GM21360 (cell line): ENCODE measurements at regions not wholly inside any gene's neighbourhood (a gene's known extent, or its start where the extent isn't known, plus 50 kb on each side); places are given as distances from the start of the nearest gene placed in this dataset.
A peak's percentile ranks its signal among the peaks of the same experiment; 100 is the strongest.

ENCODE experiments used
- ATAC-seq: cut with Tn5 transposase; IDR thresholded peaks from one replicate; pipeline ENCODE4 v1.9.1; 2021; ENCODE audit warnings: mild to moderate bottlenecking, moderate library complexity; ENCODE audit not compliant: unreplicated experiment

DNA sequence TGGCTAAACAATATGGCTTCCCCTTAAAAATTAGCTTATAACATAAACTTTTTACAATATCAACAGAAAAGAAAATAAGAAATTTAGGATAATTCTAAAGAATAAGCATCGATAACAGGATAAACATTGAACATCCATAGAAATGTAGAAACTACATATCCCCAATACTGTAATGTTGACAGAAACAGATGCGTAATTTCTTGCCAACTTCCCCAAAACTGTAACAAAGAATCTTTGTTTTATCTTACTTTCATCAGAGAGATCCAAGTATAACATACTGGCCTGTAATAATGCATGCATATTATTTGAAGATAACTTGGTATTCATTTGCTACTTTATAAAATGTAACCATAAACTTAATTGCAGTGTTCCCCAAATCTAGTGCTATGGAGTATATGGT is 339.9 kb downstream of the ARL4A start:
- no peak for ATAC-seq

DNA sequence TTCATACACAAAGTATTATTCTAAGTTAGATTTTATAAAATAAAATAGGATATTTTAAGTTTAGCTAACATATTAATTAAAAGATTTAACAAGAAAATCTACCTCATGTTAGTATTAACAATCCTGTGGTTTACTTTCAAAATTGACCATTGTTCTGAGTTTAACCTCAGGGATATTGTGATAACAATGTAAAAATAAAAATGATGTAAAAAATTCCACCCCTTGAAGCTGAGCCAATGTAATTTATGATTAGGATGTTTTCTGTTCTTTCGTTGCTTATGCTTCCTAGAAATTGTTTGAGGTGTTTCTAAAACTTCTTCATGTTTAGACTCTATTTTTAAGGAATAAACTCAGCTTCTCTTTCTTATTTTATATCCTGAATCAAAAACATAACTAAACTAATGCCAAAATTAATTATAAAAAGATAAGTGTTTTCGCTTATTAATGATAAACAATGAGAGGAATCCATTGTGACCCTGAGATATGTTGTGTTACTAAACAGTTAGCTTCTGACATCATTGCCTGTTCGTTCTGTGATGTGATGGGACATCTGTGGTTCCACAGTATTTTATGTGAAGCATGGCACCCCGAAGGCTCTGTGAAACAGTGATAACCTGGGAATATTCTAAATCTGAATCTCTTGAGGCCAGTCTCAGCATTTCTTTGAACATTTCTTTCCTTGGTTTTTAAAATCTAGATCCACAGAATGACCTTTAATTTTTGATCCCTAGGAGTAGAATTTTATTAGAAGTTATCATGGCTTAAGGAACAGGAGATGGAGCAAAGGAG is 340.8 kb downstream of the ARL4A start:
- no peak for ATAC-seq

DNA sequence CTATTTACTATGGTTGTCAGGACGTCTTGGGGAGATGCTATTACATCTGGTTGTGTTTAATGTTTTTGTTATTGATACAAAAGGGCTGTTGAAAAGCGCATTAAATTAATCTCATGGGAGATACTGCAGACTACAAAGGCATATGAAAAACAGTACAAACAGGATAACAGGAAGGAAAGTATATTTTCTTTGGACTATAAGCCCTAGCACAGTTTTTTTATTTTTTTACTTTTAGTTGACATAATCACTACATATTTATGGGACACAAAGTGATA is 341.3 kb downstream of the ARL4A start:
- ATAC-seq = no peak

DNA sequence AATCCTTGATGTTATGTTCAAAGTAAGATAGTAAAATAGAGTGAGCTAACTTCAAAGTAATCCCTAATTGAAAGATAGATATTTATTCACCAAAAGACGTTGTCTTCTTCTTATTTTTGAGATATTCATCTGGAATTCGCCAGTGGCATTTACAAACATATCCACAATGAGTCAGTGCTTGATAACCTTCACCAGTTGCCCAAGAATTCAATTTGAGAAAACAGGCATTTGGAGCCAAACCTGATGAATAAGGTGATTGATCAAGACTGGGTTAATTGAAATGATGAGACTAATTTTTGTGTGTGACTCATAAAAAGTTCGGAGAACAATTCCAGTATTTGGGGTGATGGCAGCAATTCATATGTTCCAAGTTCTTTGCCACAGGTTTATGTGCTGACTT is 344.0 kb downstream of the ARL4A start:
- no peak for ATAC-seq

DNA sequence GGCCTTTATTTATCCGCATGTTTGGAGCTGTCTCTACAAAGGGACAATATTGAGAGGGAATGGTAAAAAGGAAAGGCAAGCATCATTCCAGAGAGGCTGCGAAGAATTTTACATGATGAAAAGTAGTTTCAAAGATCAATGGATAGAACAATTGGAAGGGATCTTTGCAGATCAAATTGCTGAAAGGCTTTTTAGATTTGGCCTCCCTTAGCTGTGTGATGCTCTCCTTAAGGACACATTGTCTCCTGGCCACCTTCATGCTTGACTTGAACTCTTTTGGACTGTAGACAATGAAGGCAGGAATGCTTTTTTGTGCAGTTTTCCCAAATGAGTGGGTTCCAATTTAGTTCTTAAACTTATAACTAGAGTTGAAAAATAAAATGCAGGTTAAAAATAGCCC is 344.7 kb downstream of the ARL4A start:
- no peak for ATAC-seq

DNA sequence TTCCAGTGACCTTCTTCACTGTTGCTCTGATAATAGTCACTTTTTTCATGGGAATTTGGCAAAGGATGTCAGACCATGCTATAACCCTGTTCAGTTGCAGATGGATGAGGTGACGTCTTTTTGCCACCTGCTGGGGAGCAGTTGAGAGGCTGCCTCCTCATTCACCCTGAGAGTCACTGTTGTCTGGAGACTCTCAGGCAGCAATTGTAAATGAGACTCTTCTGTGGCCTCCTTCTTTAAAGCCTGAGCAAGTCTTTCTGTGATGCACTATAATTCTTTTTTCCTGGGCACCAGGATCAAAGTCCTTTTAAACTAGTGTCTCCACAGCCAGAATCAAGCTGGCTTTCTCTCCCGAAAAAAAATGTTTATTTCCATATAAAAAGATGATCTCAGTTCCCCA is 345.1 kb downstream of the ARL4A start:
- ATAC-seq = no peak

DNA sequence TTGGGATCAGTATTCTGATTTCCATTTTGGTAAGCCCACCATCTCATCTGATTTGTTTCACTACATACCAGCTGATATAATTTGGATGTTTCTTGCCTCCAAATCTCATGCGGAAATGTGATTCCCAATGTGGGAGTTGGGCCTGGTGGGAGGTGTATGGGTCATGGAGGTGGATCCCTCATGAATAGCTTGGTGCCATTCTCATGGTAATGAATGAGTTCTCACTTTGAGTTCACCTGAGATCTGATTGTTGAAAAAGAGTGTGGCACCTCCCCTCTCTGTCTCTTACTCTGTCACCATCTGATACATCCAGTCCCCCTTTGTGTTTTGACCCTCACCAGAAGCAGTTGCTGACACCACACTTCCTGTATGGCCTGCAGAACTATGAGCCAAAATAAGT is 347.3 kb downstream of the ARL4A start:
- no peak for ATAC-seq

DNA sequence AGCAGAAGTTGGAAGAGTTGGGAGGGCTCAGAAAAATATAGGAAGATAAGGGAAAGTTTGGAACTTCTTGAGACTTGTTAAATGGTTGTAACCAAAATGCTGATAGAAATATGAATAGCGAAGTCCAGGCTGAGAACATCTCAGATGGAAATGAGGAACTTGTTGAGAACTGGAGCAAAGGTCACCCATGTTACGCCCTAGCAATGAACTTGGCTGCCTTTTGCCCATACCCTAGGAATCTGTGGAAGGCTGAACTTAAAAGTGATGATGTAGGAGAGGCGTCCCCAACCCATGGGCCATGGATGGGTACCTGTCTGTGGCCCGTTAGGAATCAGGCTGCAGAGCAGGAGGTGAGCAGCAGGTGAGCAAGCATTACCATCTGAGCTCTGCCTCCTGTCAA is 347.8 kb downstream of the ARL4A start:
- no peak for ATAC-seq

DNA sequence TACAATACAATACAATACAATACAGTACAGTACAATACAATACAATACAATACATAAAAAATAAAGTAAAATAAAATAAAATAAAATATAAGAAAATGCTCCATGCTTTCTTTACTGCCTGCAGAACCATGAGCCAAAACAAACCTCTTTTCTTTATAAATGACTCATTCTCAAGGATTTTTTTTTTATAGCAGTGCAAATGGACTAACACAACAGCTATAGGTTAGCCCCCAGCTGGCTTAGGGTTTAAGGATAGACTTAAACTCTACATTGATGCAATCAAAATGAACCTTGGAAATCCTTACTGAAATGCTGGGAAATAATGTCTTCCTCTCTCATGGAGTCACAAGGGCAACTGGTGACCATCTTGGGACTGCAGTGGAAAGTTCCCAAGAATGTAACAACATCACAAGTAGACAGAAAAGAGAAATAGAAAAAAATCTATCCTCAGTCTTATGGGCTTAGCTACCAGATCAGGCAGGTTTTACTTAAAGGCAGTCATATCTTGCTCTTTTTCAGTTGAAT is 348.9 kb downstream of the ARL4A start:
- no peak for ATAC-seq

DNA sequence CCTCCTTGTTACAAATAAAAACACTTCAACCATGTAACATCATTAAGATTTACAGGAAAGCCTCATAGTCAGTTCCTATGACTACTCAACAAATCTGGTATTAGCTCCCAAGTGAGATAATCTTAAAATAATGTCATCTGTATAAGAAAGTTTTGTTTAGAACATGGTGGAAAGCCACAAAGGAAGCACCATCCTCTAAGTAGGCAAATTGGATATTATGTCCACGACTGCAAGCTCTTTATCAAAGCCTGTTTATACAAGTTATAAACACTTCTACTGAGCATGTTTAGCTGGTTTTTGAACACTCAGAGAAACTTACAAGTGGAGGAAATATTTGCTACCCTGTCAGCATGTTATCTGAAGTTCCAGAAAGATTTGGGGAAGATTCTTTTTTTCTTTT is 349.8 kb downstream of the ARL4A start:
- no peak for ATAC-seq

DNA sequence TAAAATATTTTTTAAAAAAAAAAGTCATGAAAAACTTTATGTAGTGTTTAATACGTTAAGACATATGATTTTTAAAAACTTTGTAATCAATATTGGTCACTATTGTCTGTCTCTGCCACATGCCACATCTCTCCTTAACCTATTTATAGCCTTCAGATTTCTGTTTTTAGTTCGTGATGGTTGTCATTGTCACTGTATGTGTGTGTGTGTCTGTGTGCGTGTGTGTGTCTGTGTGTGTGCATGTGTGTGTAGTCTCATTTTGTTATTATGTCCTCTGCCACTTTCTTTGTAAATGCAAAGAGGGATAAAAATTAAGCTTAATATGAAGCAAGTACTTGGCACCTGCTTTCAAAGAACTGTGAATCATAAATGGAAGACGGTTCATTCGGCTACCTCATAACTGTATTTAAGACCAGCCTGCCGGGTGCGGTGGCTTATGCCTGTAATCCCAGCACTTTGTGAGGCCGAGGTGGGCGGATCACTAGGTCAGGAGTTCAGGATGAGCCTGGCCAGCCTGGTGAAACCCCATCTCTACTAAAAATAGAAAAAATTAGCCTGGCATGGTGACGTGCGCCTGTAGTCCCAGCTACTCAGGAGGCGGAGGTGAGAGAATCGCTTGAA is 354.0 kb downstream of the ARL4A start:
- ATAC-seq = no peak

DNA sequence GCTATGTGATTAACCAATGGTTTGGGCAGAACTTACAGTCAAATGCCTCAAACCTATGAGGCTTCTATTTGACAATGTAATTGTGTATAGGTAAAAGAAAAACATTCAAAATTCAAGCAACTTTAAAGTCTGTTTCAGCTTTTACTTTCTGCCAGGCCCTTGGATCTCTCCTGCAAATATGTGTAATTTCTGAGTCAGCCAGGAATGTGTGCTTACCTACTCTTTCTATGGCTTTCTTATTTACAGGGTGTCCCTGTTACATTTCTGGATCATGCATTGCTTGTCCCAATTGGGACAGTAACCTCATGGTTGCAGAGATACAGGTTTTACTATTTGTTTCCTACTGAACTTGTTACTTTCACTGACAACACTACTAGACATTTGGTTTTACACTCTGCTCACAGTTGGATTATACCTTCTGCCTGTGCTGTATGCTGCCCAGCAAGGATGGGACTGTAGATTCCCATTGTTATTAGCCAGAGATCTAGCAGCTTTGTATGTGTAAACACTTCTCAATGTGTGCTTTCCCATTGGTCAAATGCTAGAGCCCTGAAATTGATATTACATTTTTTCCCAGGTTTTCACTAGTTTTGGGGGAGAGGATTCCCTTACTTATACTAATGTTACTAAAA is 355.3 kb downstream of the ARL4A start:
- no peak for ATAC-seq

DNA sequence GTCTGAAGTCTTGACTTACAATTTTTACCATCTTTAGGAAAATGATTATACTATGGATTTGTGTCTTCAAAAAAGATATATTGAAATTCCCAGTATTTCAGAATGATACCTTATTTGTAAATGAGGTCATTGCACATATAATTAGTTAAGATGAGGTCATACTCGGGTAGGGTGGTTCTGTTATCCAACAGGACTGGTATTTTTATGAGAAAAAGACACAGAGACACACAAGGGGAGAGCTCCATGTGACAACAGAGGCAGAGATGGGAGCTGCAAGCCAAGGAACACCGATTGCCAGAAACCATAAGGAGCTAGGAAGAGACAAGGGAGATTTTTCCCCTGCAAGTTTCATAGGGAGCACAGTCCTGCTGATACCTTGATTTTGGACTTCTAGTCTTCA is 356.9 kb downstream of the ARL4A start:
- ATAC-seq = no peak

DNA sequence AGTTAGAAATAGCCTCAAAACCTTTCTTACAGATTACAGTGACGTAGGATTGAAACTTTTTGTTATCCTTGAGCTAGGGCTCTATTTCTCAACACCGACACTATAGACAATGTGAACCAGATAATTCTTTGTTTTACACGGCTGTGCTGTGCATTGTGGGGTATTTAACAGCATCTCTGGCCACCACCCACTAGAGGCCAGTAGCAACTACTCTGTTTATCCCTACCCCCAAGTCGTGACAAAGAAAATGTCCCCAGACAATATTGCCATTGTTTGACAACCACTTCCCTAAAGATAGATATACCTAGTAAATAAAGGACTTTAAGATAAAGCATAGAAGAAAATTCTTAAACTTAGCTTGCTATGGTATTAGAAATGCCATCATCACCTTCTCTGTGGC is 359.6 kb downstream of the ARL4A start:
- peak; percentile 49 for ATAC-seq

DNA sequence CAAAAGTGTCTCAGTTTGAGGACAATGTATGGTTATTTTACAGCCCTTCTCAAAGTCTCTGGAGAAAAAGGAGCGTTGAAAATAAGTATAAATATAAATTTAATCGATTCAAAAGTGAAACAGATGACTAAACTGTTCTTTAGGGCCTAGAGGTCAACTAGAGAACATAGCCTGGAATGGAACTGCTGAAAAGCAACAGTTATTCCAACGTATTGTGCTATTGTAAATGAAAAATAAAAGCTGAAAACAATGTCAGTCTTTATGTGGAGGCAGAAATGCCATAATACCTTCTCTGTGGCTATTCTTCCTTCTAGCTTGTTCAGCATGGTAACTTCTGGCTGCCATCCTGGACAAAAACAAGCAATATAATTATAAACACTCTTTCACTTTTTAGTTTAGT is 362.5 kb downstream of the ARL4A start:
- no peak for ATAC-seq

DNA sequence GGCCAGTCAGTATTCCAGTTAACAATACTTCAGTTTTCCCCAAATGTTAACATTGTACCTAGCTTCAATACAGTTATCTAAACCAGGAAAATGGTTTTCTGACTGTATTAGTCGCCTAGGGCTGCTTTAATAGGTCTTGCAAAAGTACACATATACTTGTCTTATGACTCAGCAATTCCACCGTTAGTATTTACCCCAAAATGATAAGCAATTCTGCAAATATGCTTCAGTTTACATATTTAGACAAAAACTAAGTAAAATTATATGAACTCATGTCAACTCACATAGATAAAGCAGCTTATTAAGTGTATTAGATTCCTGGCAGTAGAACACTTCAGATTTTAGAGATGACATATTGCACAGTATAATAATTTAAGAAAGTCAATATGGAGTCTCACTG is 363.3 kb downstream of the ARL4A start:
- ATAC-seq = no peak

DNA sequence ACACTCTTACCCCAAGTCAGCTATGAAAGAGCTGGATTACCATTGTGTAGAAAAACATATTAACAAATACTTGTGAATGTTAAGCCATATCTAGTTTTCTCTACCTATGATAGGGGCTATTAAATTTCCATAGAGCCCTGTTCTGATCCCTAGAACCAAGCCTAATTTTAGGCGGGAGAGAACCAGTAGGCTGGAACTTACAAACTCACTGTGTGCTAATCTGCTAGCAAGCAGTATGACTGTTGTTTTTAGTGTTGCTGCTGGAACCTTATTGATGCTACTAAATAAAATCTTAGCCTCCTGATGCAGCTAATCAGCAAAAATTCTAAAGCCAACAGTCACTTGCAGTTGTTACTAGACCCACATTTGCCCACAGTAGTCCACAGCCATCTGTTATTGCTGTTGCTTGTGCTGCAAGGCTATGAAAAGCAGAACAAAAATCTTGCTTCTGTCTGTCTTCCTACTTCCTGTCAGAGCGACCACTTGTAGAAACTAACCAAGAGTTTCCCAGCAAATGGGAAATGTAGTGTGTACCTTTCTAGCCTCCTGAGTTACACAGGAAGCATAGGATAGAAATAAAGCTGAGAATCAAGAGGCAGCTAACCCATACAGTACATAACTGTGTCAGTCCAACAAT is 368.4 kb downstream of the ARL4A start:
- ATAC-seq = no peak

DNA sequence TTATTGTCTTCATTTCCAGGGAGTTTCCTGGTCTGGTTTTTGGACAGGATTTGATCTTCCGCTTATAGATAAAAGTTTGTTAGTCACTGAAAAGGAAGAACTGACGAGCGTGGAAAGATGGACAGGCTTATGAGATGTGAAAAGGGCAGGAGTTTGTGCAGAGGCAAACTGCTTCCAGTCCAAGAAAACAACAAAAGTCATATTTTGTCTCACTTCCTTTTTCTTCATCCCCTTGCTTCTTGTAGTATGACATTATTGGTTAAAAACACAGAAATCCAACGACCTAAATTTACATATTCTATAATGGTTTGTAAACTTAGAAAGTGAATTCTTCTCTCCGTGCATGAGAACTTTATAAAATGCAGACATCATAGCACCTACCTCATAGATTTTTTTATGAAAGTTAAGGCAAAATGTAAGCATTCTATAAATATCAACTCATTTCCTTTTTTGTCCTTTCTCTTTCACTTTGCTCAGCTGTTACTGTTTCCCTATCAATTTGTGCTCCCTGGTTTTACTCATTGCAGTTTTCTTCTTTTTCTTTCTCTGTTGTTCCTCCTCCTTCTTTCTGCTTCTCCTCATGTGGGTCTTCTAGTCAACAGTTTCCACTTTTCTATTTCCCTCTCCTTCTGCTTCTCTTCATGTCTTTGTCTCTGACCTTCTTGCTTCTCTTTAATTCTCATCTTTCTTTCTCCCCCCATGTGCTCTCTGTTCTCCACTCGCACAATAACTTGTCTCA is 370.2 kb downstream of the ARL4A start:
- ATAC-seq = peak; percentile 89

DNA sequence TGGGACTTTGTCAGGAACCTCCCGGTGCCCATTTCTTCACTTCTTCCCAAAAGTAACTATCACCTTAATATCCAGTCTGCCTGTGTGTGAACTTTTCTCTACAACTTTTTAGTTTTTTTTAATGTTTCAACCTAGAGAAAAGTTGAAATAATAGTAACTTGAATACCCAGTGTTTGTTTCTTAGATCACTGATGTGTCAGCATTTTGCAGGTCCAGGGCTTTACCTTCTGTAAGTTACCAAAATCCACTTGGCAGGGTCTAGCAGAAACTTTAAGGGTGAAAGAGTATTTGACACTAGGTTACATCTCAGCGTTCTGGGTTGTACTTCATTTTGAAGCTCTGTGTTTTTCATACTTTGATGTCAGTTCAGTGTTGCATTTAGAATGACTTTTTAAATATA is 372.7 kb downstream of the ARL4A start:
- ATAC-seq = no peak

DNA sequence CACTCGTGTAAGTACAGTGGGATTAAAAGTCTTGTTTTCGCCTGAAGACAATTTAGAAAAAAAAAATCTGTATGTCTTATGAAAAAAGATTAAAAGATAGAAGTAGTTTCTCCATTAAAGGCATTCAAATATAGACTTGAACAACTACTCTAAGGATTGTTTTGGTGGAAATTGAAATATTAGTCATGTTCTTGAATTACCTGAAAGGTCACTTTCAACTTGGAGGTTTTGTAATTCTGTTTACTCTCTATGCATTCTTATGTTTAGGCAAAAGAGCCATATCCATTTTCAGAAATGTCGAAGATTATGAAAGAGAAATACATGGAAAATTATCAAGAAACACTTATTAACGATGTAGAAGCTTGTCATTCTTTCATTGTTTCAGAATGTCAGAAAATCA is 373.7 kb downstream of the ARL4A start:
- ATAC-seq = no peak

DNA sequence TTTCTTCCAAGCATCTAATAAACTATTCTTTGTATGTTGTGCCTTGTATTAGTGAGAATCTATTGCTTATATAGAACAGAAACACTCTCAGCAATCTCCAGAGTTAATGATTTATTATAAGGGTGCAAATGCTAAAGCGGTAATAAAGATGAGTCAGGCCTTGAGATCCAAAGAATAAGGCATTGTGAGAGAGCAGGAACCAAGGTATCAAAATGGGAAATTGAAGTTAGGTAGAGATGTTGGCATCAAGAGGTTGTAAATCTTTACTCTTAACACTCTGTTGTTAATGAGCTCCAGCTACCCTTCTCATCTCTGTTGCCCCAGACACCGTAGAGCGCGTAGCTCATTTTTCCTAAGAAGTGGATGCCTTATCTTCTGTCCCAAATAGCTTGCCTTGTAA is 375.2 kb downstream of the ARL4A start:
- no peak for ATAC-seq
